ENCODE measurements at regions not wholly inside any gene's neighbourhood (a gene's known extent, or its start where the extent isn't known, plus 50 kb on each side); places are given as distances from the start of the nearest gene placed in this dataset.
"Not testable (repeated sequence)": the region's sequence is repeated elsewhere in the genome, so short reads cannot be mapped to it uniquely, and the experiment has no call there.

DNA sequence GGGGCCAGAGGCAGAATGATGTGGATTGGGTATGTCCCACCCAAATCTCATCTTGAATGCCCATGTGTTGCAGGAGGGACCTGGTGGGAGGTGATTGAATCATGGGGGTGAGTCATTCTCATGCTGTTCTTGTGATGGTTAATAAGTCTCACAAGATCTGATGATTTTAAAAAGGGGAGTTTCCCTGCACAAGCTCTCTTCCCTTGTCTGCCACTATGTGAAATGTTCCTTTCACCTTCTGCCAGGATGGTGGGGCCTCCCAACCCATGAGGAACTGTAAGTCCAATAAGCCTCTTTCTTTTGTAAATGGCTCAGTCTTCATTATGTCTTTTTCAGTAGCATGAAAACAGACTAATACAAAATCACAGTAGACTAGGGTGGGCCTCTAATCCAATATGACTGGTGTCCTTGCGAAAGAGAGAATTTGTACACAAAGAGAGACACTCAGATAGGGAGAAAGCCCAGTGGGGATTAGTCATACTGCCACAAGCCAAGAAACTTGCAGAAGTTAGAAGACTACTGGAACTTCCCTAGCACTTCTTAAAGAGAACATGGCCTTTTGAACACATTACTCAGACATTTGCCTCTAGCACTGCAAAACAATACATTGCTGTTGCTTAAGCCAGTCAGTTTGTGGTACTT lies 68.4 kb downstream of the ANXA1 start:
- DNase-seq: peak; percentile 51

DNA sequence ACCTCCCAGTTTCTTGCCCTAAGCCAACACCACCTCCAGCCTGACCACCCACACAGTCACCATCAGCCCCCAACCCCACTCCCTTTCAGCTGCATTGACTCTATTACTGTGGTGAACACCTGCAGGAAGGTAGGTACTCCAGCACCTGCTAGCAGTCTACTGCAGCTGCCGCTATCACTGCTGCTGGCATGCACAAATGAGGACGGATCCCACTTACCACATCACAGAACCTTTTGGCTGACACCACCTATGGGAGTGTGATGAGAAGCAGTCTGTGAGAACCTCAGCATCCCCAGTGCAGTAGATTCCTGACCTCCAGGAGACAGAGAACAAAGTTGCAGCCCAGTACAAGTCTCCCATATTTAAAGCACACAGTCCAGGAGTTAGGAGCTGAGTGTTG lies 71.9 kb downstream of the ANXA1 start:
- DNase-seq: no peak

DNA sequence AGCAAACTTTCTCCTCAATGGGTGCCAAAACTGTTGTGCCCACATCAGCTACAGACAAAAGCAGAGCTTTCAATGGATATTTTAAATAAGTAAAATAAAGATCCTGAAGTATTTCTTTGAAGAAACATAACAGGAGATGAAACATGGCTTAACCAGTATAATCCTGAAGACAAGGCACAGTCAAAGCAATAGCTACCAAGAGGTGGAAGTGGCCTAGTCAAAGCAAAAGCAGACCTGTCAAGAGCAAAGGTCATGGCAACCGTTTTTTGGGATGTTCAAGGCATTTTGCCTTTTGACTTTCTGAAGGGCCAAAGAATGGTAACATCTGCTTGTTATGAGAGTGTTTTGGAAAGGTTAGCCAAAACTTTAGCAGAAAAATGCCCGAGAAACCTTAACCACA lies 77.9 kb downstream of the ANXA1 start:
- peak; percentile 21 for DNase-seq

DNA sequence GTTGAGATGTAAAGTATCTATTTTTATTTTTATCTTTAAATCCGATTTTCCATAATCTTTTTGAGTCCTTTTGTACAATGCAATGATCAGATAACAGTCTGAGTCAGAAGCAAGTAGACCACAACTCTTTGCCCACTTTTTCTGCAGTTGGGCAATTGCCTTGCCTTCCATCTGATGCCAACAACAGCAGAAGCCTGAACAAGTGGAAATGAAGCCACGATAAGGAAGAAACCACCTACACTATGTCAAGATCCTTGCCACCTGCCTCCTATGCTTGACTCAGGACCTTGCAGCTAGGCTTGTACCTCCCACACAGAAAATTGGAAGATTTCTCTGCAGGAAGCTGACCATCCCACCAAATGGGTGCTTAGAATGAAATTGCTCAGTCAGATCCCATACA lies 78.6 kb downstream of the ANXA1 start:
- no peak for DNase-seq

DNA sequence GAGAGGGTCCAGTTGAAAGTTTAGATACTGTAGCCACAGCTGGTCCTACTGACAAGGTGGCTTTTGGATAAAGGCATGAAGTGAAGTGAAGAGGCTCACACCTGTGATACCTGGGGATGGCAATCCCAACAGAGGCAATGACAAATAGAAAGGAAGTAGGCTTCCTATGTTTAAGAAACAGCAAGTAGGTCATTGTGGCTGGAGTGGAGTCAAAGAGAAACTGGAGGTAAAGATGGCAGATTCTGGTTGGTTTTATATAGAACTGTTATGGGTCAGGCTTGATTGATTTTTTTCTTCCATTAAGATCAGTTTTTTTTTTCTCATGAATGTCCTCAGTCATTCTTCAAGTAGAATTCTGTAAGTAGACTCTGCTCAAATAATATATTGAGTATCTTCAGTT lies 79.5 kb downstream of the ANXA1 start:
- peak; percentile 6 for DNase-seq

- no peak for DNase-seq
These were observed 81.8 kb downstream of the ANXA1 start for GRCh38 chr9:73233359-73234007.

GRCh38 chr9:73234008-73234360 lies 82.3 kb downstream of the ANXA1 start:
- no peak for DNase-seq

DNA sequence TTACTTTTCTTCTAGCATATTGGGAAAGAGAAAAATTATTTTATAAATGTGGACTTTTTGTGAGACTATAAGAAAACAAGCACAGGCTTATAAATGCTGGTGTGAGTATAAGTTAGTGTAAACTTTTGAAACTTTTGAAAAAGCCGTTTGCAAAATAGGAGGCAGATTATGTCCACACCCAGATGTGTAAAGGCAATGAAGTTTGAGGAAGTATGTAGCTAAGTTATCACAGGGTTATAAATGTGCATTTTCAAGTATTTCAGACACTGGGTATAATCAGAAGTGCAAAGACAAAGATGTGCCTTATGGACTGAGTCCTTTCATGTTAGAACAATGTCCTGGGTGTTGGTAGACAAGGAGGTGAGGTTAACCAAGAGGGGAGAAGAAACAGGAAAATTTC lies 85.5 kb downstream of the ANXA1 start:
- no peak for DNase-seq

DNA sequence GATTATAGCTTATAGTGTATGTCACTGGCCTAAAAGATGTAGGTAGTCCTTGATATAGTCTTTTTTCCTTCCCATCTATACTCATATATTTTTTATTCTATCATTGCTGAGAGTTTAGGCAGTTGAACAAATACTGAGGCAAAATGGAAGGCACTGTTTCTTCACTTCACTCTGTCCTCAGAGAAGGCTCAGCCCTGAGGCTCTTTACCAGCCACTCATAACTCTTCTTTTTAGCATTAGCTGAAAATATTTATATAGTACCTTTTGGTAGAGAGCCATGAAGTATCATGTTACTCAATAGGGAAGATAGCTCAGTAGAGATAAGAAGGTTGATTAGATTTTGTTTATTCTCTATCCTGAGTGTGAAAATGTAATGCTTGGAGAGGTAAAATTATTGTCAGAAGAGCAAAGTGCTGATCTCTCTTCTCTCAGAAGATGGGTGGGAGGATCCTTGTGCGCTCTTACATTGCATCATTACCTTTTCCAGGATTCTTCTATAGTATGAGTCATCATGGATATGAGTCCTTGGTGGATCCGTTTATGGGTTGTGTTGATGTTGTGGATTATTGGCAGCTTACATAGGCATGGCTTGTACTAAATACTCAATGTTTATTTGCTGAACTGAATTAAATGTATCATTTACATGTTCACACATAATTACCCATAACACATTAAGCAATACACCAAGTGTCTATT lies 88.1 kb downstream of the ANXA1 start:
- DNase-seq: no peak

DNA sequence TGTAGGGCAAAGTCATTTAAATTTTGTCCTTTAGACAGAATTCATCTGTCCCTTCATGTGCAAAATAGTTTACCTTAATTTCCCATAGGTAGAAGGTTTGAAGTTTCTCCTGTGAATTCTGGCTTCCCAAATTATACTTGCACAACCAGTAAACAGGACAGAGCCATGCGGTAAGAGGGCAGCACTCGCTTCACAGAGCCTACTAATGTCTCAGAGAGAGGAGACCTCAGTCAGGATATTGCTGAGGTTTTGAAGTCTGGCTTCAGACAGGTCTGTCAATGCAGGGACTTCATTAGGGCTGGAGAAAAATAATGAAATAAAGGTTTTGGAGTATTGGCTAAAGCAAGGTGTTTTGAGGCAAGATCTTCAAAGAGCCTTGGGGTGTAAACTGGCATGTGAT lies 91.4 kb downstream of the ANXA1 start:
- no peak for DNase-seq

- DNase-seq: no peak
These were observed 107.5 kb downstream of the ANXA1 start for GRCh38 chr9:73259086-73259696.

DNA sequence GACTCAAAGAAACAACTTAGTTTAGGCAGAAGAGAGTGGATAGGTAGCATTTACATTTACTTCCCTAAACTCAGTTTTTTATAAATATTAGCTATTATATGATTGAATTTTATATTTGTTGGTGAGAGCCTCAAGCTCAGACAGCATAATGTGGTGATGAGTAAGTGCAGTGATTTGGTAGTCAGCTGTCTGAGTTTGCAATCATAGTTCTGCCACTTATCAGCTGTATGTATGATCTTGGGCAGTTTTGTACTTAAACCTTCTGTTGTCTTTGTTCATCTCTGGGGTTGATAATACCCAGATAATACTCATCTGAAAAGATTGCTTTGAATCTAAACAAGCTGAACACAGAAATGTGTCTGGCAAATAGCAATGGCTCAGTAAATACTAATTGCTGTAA lies 108.8 kb downstream of the ANXA1 start:
- DNase-seq: no peak

GRCh38 chr9:73264631-73265030 lies 113.0 kb downstream of the ANXA1 start:
- DNase-seq: no peak

- DNase-seq: no peak
These were observed 114.2 kb downstream of the ANXA1 start for GRCh38 chr9:73265876-73266275.

- no peak for DNase-seq
These were observed 117.9 kb downstream of the ANXA1 start for GRCh38 chr9:73269430-73270101.

- DNase-seq: no peak
These were observed 119.5 kb downstream of the ANXA1 start for GRCh38 chr9:73270967-73271721.

DNA sequence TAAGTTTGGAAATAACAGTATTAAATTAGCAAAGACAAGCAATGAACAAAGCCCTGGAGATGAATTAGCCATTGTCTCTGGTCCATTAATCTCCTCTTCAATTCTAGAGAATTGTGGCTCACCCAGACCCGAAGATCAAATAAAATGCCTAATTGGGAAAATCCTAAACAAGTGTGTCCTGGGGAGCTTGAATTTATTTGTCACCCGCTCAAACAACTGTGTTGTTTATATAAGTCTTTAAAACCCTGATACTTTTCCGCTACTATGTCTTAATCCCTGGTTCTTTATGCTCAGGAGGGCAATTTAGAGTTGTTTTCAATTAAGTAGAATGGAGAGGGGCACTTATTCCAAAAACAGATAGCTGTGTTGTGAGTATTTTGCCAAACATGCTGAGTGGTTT lies 128.4 kb downstream of the ANXA1 start:
- no peak for DNase-seq

DNA sequence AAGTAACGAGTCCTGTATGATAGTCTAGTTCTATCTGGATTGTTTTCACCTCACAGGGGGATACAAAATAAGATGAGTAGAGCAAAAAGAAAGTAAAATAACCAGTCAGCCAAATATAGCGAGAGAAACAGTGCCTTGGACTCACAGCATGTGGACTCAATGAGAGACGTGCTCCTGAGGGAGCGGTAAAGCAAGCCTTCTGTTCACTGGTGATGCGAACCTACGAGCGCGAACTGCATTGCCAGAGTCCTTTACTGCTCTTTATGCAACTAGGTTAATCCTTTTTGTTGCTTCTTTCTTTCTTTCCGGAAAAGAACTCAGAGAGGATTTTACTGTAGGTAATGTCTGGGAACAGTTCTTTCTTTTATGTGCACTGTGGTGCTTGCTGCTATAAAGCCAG lies 132.7 kb downstream of the ANXA1 start:
- no peak for DNase-seq

DNA sequence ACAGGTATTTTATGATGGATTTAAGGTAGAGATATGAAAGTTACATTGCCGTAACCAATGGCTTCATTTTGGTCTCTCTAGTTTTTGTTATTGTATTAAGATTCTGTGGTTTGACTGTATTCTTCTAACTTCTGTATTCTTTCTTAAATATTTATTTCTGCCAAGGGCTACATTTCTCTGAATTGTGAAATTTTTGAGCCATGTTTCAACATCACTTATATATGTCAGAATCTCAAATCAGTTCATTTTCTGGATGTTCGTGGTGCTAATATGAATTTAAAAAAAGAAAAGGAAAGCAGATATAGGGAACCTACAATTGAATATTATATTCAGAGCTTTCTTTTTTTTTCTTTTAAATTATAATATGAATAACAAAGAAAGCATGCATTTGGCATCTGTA lies 142.7 kb downstream of the ANXA1 start:
- DNase-seq: no peak

GRCh38 chr9:73325983-73326382 lies 174.3 kb downstream of the ANXA1 start:
- no peak for DNase-seq

DNA sequence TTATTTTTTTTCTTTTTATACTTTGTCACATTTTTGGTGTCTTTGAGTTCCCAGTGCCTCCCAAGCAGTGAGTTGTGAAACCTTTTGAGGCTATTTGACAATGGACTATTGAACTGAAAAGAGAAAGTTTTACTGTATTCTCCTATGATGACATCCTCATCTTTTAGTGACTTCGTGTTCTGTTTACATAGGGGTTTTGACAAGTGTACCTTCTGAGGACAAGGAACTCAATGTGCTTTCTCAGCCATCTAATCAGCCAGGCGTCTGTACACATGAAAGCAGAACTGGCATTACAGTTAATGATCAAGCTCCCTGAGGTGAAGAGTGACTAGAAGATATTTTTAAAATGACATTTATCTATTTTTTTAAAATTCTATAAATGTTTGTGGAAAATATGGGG lies 175.5 kb downstream of the ANXA1 start:
- DNase-seq: no peak

- DNase-seq: not testable (repeated sequence)
These were observed 185.5 kb downstream of the ANXA1 start for GRCh38 chr9:73337182-73337581.

DNA sequence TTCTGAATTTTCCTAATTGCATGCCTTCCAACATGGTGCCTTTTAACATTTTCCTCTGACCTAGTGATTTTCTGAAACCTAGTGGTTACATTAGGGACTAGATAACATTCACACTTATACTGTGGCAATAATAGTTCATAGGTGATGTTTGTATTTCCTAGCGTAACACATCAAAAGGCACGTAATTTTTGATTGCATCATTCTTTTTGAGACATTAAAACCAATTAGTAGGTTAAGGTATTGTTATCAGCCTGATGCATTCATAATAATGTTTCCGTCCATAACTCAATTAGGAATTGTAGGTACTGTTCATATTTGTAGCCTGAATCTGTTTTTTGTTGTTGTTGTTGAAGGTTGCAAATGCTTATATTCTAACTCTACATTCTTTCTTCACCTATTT lies 192.4 kb downstream of the ANXA1 start:
- DNase-seq: no peak

Data from activated CD4-positive, alpha-beta T cell treated with anti-CD3 and anti-CD28 coated beads, Interleukin-2, Interleukin-6, amounts not matched to agents 100 ng/mL and 50 ng/mL, durations not matched to agents 16 hours and 8 hours (primary cell).